KMS-11 (cell line): ENCODE measurements at regions not wholly inside any gene's neighbourhood (a gene's known extent, or its start where the extent isn't known, plus 50 kb on each side); places are given as distances from the start of the nearest gene placed in this dataset.

Experiments
- H2AFZ ChIP-seq: fragments of 200-600 bp; sonication (generic); 2 replicates; pipeline ENCODE4 v1.6.1; 2016; ENCODE audit warnings: antibody characterized with exemption, mixed run types, low read depth
- H3K27ac ChIP-seq: fragments of 200-600 bp; sonication (generic); 2 replicates; pipeline ENCODE4 v1.6.1; 2016; ENCODE audit warnings: mild to moderate bottlenecking, mixed run types
- H3K27me3 ChIP-seq: fragments of 200-600 bp; sonication (generic); 2 replicates; pipeline ENCODE4 v1.6.1; 2017; ENCODE audit warnings: mild to moderate bottlenecking, low read depth, mixed run types, moderate library complexity; ENCODE audit not compliant: insufficient read depth
- H3K36me3 ChIP-seq: fragments of 200-600 bp; sonication (generic); 2 replicates; pipeline ENCODE4 v1.6.1; 2017; ENCODE audit warnings: mild to moderate bottlenecking, mixed run types; ENCODE audit not compliant: insufficient read depth
- H3K4me1 ChIP-seq: fragments of 200-600 bp; sonication (generic); 2 replicates; pipeline ENCODE4 v1.6.1; 2016; ENCODE audit warnings: mild to moderate bottlenecking, low read depth, mixed run types; ENCODE audit not compliant: poor library complexity, severe bottlenecking
- H3K4me2 ChIP-seq: fragments of 200-600 bp; sonication (generic); 2 replicates; pipeline ENCODE4 v1.7.0; 2016; ENCODE audit warnings: mild to moderate bottlenecking, mixed run types
- H3K4me3 ChIP-seq: fragments of 200-600 bp; sonication (generic); IDR thresholded peaks from 2 replicates; pipeline ENCODE4 v1.6.1; 2017; ENCODE audit warnings: low read depth, low read length, mixed read lengths; ENCODE audit not compliant: insufficient read depth
- H3K79me2 ChIP-seq: fragments of 200-600 bp; sonication (generic); 2 replicates; pipeline ENCODE4 v1.6.1; 2016; ENCODE audit warnings: low read depth, mixed run types; ENCODE audit not compliant: insufficient read depth
- H3K9ac ChIP-seq: fragments of 200-600 bp; sonication (generic); 2 replicates; pipeline ENCODE4 v1.6.1; 2016; ENCODE audit warnings: mild to moderate bottlenecking, mixed run types
- H4K20me1 ChIP-seq: fragments of 200-600 bp; sonication (generic); 2 replicates; pipeline ENCODE4 v1.6.1; 2016; ENCODE audit warnings: mild to moderate bottlenecking, mixed run types; ENCODE audit not compliant: insufficient read depth
- CTCF ChIP-seq: fragments of 200-600 bp; sonication (generic); conservative IDR thresholded peaks from 2 replicates; pipeline ENCODE4 v1.6.1; 2017; ENCODE audit warnings: low read depth, mild to moderate bottlenecking, antibody characterized with exemption, low read length, moderate library complexity, mixed read lengths

- no peak for TF ChIP-seq CTCF
- Histone ChIP-seq H2AFZ (no peak overlapping the region), H3K9ac (no peak overlapping the region), H3K4me2 (no peak overlapping the region), H3K4me3 (no peak overlapping the region), H4K20me1 (no peaks in the 10 kb centered on the region), H3K4me1 (no peaks in the 10 kb centered on the region), H3K27ac (no peak overlapping the region), H3K27me3 (no peaks in the 10 kb centered on the region), H3K79me2 (no peaks in the 10 kb centered on the region), H3K36me3 (no peaks in the 10 kb centered on the region)
These were observed 131.0 kb upstream of the ZNF804B start for GRCh38 chr7:88628363-88629085.

- H3K36me3 ChIP-seq = no peaks in the 10 kb centered on the region
- H2AFZ ChIP-seq = no peak overlapping the region
- no peak for TF ChIP-seq CTCF
These were observed 142.3 kb upstream of the ZNF804B start for GRCh38 chr7:88617185-88617584.

GRCh38 chr7:88615336-88615735 lies 144.2 kb upstream of the ZNF804B start:
- H4K20me1 ChIP-seq = no peaks in the 10 kb centered on the region
- no peaks in the 10 kb centered on the region for H3K27me3 ChIP-seq
- no peak overlapping the region for H3K4me2 ChIP-seq
- H3K4me3 ChIP-seq = no peak overlapping the region
- H3K4me1 ChIP-seq = no peaks in the 10 kb centered on the region
- no peaks in the 10 kb centered on the region for H3K79me2 ChIP-seq
- H3K9ac ChIP-seq = no peak overlapping the region
- no peak for TF ChIP-seq CTCF
- H3K27ac ChIP-seq = no peak overlapping the region
- H3K36me3 ChIP-seq = no peaks in the 10 kb centered on the region
- no peak overlapping the region for H2AFZ ChIP-seq

More at GRCh38 chr7:88617185-88617584, 142.3 kb upstream of the ZNF804B start:
- Histone ChIP-seq H3K4me1 (no peaks in the 10 kb centered on the region), H3K27me3 (no peaks in the 10 kb centered on the region), H3K4me2 (no peak overlapping the region), H4K20me1 (no peaks in the 10 kb centered on the region), H3K79me2 (no peaks in the 10 kb centered on the region), H3K4me3 (no peak overlapping the region), H3K27ac (no peak overlapping the region), H3K9ac (no peak overlapping the region)

GRCh38 chr7:88614736-88615135 lies 144.8 kb upstream of the ZNF804B start:
- H3K36me3 ChIP-seq = no peaks in the 10 kb centered on the region
- no peaks in the 10 kb centered on the region for H3K4me1 ChIP-seq
- no peaks in the 10 kb centered on the region for H3K27me3 ChIP-seq
- no peak for TF ChIP-seq CTCF
- no peaks in the 10 kb centered on the region for H4K20me1 ChIP-seq
- no peak overlapping the region for H3K4me3 ChIP-seq
- H3K27ac ChIP-seq = no peak overlapping the region
- no peak overlapping the region for H2AFZ ChIP-seq
- no peak overlapping the region for H3K9ac ChIP-seq
- H3K79me2 ChIP-seq = no peaks in the 10 kb centered on the region
- no peak overlapping the region for H3K4me2 ChIP-seq
